ENCODE measurements at regions not wholly inside any gene's neighbourhood (a gene's known extent, or its start where the extent isn't known, plus 50 kb on each side); places are given as distances from the start of the nearest gene placed in this dataset.
A peak's percentile ranks its signal among the peaks of the same experiment; 100 is the strongest.
"Not testable (repeated sequence)": the region's sequence is repeated elsewhere in the genome, so short reads cannot be mapped to it uniquely, and the experiment has no call there.

DNA sequence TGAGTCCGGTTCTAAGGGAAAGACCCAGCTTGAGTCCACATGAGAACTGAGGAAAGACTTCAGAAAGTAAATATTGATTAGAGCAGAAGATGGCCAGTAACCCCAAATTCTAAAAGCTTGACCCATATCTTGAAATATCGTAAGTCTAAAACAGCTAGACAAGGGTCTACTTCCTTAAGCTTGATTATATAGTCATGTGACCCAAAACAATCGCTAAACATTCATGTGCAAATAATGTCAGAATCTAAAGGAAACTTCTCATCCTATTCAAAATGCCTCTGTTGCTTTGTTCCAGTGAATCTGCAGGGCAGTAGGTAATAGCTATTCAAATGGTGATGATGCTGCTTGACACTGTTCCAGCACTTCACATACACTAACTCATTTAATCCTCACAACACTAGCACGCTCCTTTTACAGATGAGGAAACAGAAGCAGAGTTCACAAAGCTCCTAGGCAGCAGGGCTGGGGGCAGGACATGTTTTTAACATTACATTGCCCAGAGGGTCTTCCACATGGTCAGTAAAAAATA is 52.6 kb downstream of the TCF20 start:
- DNase-seq = no peak

DNA sequence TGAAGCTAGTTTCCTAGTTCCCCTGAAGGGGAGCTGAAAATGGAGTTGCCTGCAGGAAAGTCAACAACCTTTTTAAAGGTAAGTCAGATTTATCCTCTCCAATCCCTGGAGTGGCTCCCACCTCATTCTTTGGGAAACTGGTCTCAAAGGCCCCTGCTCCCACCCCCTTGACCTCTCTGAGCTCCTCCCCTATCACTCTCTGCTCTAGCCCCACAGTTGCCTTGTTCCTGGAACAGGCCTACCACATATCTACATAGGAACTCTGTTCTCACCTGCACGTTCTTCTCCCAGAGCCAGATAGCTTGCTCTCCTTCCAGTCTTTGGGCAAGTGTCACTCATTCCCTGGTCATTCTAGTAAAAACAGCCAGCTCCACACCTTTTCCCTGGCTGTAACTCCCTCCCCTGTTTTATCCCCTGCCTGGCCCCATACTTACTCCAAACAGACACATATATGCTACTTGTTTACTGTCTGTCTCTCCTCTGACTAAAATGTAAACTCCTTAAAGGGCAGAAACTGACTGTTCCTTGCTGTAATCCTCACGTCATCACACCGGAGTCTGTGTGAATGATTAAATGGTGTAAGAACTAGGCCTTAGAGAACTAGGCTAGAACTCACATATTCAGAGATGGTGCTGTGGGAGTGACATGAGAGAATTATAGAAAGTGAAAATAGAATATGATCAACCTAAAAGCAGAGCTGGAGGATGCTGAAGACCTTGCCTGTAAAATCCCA is 53.3 kb downstream of the TCF20 start:
- DNase-seq = no peak

DNA sequence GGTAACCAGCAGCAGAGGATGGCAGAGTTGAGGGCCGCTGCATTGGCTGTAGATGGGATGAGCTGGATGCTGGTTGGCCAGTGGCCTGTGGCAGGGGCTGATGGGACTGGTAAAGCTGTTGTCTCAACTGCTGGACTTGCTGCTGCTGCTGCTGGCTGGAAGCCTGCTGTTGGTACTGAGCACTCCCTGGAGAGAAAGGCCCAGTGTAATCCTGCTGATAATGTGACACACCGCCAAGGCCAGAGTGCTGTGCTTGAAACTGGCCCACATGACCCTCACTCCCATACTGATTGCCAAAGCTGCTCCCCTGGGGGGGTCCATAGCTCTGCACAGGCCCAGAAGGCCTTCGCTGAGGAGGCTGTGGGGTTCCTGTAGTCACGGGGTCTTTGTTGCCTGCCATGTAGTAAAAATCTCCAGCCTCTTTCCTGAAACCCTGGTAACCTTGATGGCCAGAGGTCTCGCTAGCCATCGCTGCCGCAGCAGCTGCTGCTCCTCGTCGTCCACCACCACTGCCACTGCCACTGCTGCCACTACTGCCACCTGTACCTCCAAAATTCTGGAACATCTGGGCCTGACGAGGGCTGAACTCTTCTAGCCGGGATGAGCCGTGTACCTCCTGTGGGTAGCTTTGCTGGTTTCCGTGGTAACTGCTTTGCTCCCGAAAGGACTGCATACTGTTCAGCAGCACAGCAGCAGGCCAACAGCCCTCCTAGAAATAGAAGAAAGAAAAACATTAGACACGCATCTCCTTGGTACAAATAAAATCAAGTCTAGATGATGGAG is 55.6 kb downstream of the TCF20 start:
- no peak for DNase-seq

DNA sequence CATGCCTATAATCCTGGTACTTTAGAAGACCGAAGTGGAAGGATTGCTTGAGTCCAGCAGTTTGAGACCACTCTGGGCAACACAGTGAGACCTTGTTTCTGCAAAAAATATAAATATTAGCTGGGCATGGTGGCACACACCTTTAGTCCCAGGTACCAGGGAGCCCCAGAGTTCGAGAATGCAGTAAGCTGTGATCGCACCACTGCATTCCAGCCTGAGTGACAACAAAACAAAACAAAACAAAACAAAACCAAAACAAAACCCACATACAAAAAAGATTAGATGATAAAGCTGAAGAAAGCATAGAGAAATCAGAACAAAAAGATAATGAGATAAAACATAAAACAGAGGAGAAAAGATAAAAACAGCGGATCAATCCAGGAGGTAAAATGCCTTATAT is 62.1 kb downstream of the TCF20 start:
- DNase-seq = no peak

DNA sequence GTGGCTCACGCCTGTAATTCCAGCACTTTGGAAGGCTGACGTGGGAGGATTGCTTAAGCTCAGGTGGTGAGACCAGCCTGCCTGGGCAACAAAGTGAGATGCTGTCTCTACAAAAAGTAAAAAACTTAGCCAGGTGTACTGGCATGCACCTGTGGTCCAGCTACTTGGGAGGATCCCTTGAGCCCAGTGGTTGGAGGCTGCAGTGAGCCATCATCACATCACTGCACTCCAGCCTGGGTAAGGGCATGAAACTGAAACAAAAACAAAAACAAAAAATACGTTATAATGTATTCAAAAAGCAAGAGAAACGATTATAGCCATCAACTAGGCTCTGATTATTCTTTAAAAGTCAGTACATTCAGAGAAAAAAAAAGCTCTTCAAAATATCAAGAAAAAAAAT is 62.5 kb downstream of the TCF20 start:
- no peak for DNase-seq

DNA sequence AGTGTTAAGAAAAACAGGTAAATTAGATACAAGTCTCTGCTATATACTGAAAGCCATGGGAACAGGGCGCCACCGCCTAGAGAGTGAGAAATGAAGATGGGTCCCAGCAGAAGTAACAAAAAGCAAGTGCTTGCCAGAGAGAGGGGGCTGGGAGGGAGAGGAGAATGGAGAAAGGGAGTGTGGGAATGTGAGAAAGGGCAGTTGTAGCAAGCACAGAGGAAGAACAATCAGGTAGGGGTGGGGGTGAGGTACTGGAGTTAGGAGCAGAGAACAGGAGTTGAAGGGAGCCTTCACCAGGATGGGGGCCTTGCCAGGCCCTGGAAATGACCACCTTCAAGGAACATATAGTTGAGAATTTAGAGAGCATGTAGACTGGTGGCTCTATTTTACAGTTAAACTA is 66.8 kb downstream of the TCF20 start:
- no peak for DNase-seq

DNA sequence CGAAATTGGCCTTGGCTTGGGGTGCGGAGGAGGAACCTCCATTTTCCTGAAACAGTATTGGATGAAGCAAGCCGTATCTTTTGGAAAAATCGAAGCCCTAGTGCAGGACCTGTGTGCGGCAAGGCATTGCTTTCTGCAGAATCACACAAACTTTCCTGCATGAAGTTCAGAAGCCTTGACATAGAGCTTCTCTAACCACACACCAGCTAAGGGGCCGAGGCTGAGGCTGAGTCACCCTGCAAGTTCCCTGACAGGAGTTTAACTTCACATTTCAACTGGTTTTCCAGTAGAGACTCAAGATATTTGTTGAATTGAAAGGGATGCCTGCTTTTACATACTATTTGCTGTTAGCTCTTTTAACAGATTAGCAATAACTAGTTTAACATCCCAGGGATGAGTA is 67.8 kb downstream of the TCF20 start:
- peak; percentile 32 for DNase-seq

DNA sequence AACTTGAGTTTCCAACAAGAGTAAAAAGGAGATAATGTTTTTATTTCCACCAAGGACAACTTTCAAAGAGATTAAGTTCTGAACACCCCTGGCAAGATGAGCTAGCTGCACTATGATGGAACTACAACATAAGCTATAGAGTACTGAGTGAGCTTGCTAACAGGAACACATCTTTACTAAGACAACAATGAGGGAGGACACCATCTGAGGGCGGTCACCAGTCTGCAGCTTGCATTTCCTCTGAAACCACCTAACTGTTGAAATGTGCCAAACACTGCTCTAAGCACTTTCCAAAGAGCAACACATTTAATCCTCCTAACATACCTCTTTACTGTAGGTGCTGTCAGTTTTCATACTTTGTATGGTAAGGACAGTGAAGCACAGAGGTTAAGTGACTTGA is 68.4 kb downstream of the TCF20 start:
- DNase-seq = no peak

DNA sequence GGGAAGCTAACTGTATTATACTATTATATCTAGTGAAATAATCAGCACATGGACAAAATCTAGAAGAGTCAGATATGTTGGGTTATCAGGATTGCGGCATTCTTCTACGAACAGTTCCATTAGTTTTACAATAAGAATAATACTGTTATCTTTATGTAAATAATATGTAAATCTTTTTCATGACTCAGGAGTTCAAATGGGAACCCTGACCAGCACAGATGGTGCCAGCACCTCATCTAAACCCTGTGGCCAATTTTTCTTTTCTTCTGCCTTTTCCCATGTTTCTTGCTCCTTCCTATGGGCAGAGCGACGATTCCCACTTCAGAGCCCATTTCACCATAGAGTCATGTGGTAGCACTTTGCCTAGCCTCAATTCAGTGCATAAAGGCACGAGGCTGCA is 68.4 kb upstream of the CYP2D6 start:
- DNase-seq = no peak

DNA sequence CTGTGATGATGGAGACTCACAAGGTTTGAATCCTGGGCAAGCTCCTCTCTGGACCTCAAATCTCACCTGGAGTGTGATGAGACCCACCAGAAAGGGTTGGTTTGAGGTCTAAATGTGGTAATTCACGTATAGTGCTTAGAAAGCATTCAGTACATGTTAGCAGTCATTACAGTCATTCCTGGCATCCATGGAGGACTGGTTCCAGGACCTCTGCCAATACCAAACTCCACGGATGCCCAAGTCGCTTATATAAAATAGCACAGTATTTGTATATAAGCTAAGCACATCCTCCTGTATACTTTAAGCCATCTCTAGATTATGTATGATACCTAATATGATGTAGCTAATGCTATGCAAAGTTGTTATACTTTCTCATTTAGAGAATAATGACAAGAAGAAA is 67.6 kb upstream of the CYP2D6 start:
- no peak for DNase-seq

DNA sequence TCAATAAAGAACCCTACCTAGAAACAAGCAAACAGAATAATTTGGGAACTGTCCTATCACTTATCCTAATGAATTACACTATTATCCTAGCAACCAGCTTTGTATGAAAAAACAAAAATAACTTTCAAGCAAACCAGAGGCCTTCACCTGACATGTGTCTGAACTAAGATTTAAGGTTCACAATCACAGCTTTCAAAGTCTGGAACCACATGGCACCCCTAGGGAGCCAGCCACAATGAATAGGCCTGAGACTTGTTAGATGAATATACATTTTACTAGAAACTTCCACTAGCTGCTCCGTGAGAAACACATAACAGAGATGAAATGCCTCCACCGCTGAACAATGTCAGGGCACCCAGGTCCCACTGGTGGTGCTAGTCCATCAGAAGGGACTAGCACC is 65.8 kb upstream of the CYP2D6 start:
- DNase-seq = no peak

DNA sequence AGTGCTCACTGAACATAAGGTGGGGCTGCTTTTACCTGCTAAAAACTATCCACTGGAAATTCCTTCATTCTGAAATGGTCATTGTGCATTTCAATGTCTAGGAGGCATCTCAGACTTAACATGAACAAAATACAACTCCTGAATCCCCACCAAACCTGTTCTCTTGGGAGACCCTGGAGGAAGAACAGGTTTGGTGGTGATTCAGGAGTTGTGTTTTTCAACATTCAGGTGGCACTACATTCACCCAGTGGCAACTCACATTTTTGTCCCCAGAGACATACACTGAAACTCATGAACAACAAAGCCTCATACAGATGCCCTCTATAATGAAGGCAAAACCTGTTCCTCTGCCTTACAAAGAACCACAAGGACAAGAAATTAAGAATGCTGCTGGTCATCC is 64.3 kb upstream of the CYP2D6 start:
- no peak for DNase-seq

DNA sequence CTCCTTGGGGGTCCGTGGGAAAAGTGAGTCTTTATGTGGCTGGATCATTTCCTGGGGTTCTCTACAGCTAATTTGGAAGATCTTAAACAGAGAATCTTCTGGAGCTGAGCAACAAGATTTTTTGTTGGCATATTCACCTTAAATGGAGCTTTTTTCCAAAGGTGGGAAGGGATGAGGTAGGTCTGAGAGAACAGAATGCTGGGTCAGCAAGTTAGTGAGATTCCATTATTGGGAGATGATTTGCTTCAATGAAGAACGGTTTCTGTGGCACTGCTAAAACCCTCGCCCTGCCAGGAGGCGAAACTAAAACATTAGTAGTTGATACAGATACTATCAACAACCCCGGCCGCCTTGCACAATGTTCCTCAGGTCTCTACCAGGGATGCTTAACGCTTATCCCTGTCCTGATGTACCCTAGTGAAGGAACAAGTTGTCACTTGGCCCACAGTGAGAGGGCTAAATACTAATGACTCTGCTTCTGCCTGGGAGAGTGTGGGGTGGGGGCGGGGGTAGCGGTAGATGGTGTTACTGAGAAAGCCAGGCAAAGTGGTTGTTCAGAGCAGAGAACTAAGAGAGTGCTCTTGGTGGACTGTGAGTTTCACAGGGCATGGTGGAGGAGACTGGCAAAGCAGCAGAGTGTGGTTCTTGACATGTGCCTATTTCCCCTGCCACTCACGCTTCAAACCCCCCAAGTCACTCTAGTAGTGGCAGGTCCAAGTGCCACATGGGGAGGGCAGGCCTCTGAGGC is 63.7 kb upstream of the CYP2D6 start:
- no peak for DNase-seq

DNA sequence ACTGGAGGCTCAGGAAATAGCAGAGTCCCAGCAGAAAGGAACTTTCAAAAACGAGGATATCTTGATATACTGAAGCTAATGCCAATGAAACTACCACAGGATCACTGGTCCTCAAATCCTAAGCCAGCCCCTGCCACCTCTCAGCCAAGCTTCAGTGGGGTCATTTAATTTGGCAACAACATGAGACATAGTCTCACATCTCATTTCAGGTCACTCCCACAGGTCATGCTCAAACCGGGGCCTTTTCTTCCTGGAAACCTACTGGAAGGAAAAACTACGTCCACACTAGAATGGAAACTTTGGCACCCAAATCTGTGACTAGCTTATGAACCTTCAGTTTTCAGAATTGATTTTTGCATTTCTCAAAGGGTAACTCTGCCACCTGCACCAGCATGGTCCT is 61.9 kb upstream of the CYP2D6 start:
- DNase-seq = no peak

DNA sequence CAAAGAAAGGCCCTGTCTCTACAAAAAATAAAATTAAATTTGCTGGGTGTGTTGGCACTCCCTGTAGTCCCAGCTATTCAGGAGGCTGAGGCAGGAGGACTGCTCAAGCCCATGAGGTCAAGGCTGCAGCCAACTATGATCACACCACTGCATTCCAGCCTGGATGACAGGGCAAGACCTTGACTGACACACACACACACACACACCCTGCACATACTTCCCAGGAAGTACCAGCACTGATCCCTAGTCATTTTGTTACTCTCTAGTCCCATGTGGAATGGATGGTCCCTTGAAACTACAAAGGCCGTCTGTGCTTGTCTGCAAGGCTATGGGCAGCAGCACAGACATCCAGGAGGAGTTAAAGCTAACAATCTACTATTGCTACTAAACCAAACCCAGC is 59.7 kb upstream of the CYP2D6 start:
- DNase-seq = no peak

DNA sequence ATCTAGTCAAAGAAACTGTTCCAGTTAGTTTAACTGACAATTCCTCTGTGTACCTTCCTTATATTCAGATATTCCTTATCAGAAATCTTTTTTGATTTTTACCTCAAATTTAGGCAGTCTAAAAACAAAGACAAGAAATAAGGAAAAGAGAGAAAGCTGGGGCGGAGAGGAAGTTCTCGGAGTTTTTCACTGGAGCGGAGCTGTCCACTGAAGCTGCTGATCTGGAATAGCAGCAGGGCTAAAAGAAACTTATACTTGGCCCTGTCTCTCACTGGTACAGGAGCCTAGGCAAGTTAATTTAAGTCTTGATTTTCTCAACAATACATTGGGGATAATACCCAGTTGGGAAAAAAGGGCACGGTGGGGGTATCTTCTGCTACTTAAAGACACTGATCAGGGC is 59.2 kb upstream of the CYP2D6 start:
- no peak for DNase-seq

DNA sequence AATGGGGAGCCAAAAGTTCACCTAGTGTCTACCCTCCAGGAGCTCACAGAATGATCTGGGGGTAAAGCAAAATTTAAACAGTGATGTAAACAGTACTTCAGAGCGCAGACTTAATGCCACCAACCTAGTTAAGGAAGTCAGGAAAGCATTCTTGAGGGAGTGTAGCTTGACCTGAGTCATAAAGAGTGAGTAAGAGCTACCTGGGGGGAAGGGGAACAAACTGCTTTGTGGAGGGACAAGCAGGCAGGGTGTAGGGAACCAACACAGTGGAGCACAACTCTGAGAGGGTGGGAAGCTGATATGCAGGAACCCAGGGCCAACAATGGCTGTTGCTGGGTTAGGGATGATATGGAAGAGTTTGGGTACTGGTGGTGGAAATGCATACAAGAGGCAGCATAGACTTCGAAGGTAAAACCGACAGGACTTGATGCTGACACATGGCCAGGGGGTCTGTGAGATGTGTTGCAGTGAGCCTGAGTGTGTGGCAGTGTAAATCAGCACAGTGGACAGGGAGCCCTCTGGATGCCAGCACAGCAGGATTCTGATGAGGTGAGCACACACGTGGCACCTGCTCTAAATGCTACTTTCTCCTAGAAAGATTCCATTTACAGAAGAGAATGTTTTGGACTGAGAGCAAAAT is 58.3 kb upstream of the CYP2D6 start:
- DNase-seq = no peak

DNA sequence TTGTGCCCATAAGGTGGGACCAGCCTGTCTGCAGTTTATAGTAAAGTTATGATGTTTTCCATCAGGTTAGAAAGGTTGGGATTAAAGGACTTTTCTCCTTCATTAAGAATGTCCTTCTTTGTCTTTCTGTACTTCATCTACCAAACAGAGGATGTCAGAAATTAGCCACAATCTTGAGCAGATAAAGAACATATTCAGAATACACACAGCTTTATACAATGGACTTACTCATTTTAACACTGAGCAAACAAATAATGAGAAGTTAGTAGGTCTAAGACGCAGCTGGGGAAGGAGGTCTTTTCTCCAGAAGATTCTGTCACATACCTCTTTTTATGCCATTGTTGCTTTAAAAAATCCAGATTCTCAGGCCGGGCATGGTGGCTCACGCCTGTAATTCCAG is 57.0 kb upstream of the CYP2D6 start:
- no peak for DNase-seq

DNA sequence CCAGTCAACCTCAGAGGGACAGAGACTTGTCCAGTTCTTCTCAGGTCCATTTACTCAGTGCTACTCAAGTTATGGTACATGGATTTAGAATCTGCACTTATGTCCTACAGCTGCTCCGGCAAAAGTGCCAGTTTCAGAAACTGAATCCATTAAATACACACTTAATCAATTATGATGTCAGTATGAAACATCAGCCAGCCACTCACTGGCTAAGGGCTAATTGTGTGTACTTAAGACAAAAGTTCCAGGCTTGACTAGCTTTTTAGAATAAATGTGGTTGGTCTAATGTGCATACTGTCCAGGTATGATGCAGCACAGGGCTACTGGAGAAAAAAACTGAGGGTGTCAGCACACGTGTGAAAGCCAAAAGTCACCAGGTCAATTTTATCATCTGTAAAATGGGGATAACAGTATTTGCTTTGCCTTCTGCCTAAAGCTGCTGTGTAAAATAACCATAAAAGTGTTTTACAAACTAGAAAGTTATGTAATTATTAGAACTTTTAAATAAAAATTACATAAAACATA is 55.4 kb upstream of the CYP2D6 start:
- no peak for DNase-seq

DNA sequence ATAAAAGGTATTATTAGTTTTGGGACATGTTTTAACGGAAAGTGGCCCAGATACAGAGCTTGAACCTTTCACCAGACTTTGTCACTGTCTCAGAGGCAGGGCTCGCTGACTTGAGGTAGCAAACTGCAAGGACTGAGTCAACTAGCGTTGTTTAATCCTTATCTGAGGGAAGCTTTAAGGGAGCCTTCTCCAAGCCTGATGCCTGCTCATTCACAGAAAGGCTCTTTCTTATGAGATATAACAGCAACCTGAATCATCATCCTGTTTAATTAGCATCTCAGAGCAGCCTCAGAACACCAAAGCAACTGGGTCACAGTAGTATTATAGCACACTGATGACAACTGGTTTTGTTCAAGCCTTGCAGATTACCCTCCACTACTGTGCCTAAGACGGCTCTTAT is 54.2 kb upstream of the CYP2D6 start:
- no peak for DNase-seq

DNA sequence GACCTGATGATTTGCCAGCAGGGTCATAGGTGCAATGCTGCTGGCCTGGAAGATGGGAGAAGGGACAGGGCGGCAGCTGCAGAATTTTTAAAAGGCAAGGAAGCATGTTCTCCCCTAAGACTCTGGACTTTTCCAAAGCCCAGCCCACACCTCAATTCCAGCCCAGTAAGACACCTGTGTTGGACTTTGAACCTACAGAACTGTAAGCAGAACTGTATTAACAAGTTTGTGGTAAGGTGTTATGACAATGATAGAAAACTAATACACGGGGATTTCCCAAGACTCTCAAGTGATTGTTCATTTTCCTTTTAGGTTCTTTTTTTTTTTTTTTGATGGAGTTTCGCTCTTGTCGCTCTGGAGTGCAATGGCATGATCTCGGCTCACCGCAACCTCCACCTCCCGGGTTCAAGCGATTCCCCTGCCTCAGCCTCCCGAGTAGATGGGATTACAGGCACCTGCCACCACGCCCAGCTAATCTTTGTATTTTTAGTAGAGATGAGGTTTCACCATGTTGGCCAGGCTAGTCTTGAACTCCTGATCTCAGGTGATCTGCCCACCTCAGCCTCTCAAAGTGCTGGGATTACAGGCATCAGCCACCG is 53.0 kb upstream of the CYP2D6 start:
- DNase-seq = not testable (repeated sequence)

DNA sequence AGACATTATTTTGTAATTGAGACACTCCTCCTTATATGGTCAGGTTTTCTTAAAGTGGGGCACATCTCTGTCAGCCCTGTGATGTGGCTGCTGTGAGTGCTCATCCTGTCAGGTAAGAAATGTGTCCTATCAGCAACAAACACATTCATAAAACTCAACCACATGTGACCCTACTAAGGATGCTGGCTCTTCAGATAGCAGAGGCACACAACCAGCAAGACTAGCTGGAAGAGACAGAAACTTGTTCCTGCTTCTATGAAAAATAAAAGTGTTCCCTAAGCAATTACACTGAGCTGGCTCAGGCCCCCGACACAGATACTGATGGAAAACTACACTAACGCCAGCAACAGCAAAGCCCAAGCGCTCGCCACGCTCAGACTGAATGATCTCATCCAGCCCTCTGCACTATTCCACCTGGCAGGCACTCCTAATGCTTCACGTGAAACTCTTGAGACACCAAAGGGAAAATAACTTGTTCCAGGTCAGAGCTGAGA is 49.8 kb upstream of the CYP2D6 start:
- peak; percentile 14 for DNase-seq

Measured in activated CD4-positive, alpha-beta T cell treated with anti-CD3 and anti-CD28 coated beads for 1 hour (primary cell).